Stimulated activated CD8-positive, alpha-beta memory T cell treated with anti-CD3 and anti-CD28 coated beads, Interleukin-15, amount 100 ng/mL, for 1 hour (primary cell): ENCODE measurements at regions not wholly inside any gene's neighbourhood (a gene's known extent, or its start where the extent isn't known, plus 50 kb on each side); places are given as distances from the start of the nearest gene placed in this dataset.
"Not testable (repeated sequence)": the region's sequence is repeated elsewhere in the genome, so short reads cannot be mapped to it uniquely, and the experiment has no call there.

Experiments used
- DNase-seq: peaks from one replicate; pipeline ENCODE4 v3.0.0-alpha.2; 2020; ENCODE audit warnings: low read depth

- DNase-seq, result no peak
These were observed 293.9 kb upstream of the PRKD1 start for GRCh38 chr14:30221546-30221945.

GRCh38 chr14:30223385-30223785 is 295.7 kb upstream of the PRKD1 start:
- DNase-seq, result no peak

GRCh38 chr14:30223966-30224365 is 296.3 kb upstream of the PRKD1 start:
- DNase-seq, result no peak

- DNase-seq, result no peak
These were observed 297.5 kb upstream of the PRKD1 start for GRCh38 chr14:30225176-30225575.

GRCh38 chr14:30227436-30227835 is 299.8 kb upstream of the PRKD1 start:
- DNase-seq, result no peak

- no peak for DNase-seq
These were observed 300.2 kb upstream of the PRKD1 start for GRCh38 chr14:30227876-30228275.

- no peak for DNase-seq
These were observed 303.1 kb upstream of the PRKD1 start for GRCh38 chr14:30230719-30231118.

- no peak for DNase-seq
These were observed 307.3 kb upstream of the PRKD1 start for GRCh38 chr14:30234966-30235365.

GRCh38 chr14:30235485-30235884 is 307.8 kb upstream of the PRKD1 start:
- no peak for DNase-seq

GRCh38 chr14:30238936-30239335 is 311.3 kb upstream of the PRKD1 start:
- no peak for DNase-seq

- DNase-seq, result no peak
These were observed 312.4 kb upstream of the PRKD1 start for GRCh38 chr14:30240018-30240417.

- DNase-seq, result no peak
These were observed 313.0 kb upstream of the PRKD1 start for GRCh38 chr14:30240685-30241084.

GRCh38 chr14:30242744-30243143 is 315.1 kb upstream of the PRKD1 start:
- DNase-seq, result no peak

- DNase-seq, result no peak
These were observed 315.6 kb upstream of the PRKD1 start for GRCh38 chr14:30243207-30243606.

GRCh38 chr14:30243805-30244204 is 315.2 kb upstream of the G2E3 start:
- DNase-seq, result no peak

GRCh38 chr14:30244348-30244747 is 314.6 kb upstream of the G2E3 start:
- not testable (repeated sequence) for DNase-seq

GRCh38 chr14:30251017-30251416 is 307.9 kb upstream of the G2E3 start:
- no peak for DNase-seq

- DNase-seq, result no peak
These were observed 307.3 kb upstream of the G2E3 start for GRCh38 chr14:30251557-30252100.

- DNase-seq, result no peak
These were observed 306.8 kb upstream of the G2E3 start for GRCh38 chr14:30252151-30252550.

- DNase-seq, result no peak
These were observed 305.9 kb upstream of the G2E3 start for GRCh38 chr14:30252783-30253674.

- no peak for DNase-seq
These were observed 302.3 kb upstream of the G2E3 start for GRCh38 chr14:30256627-30257026.

GRCh38 chr14:30257946-30258661 is 300.9 kb upstream of the G2E3 start:
- no peak for DNase-seq
